ENCODE measurements at regions not wholly inside any gene's neighbourhood (a gene's known extent, or its start where the extent isn't known, plus 50 kb on each side); places are given as distances from the start of the nearest gene placed in this dataset.

DNA sequence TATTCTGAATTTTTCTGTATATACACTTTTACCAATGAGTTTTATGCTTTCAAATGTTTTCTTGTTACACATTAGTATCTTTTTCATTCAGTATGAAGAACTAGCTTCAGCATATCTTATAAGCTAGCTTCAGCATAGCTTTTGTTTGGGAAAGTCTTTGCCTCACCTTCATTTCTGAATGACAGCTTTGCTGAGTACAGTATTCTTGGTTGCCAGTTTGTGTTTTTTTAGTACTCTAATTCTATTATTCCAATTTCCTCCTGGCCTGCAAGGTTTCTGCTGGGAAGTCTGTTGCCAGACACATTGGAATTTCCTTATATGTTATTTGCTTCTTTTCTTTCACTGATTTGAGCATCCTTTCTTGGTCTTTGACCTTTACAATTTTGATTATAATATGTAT lies 278.8 kb downstream of the SPATA18 start:
- Histone ChIP-seq H4K20me1 (replicated peaks; ENCODE audit: control insufficient read depth, extremely low read depth, insufficient read depth, low read length) (no peaks in the 10 kb centered on the region), H3K79me2 (ENCODE audit: control insufficient read depth, insufficient read depth, low read length) (no peaks in the 10 kb centered on the region), H3K36me3 (ENCODE audit: control insufficient read depth in 2 of 2, extremely low read depth in 1 of 2, insufficient read depth in 2 of 2, low read length in 2 of 2) (no peaks in the 10 kb centered on the region), H3K27me3 (ENCODE audit: control insufficient read depth in 2 of 2, insufficient read depth in 2 of 2, low read length in 2 of 2) (no peaks in the 10 kb centered on the region), H3K4me2 (ENCODE audit: insufficient read depth, low read length) (no peak overlapping the region), H3K4me1 (ENCODE audit: control insufficient read depth, extremely low read depth, insufficient read depth, low read length) (no peaks in the 10 kb centered on the region), H3K9ac (replicated peaks; ENCODE audit: extremely low read depth, insufficient read depth, low read length) (no peak overlapping the region), H3K9me1 (replicated peaks; ENCODE audit: control insufficient read depth, extremely low read depth, insufficient read depth, low read length) (no peaks in the 10 kb centered on the region), H3K4me3 (replicated peaks in 1 of 3; ENCODE audit: insufficient read depth in 1 of 3, low read depth in 1 of 3, low read length in 3 of 3) (no peak overlapping the region), H3K27ac (ENCODE audit: insufficient read depth, low read depth, low read length) (no peak overlapping the region), H2AFZ (ENCODE audit: low read depth, low read length) (no peak overlapping the region), H3K9me3 (replicated peaks; ENCODE audit: control insufficient read depth, insufficient read depth, low read length) (no peaks in the 10 kb centered on the region)
- intact Hi-C loops (cut with micrococcal nuclease): no loop called here
- CTCF ChIA-PET: no interaction called here
- TF ChIP-seq EZH2 (IDR thresholded peaks at IDR 0.05; ENCODE audit: borderline replicate concordance, low read depth, low read length, severe bottlenecking) (no peak), MYC (IDR thresholded peaks at IDR 0.05; ENCODE audit: low read depth, low read length) (no peak), POLR2A (IDR thresholded peaks at IDR 0.05; ENCODE audit: low read depth, low read length) (no peak), FOS (IDR thresholded peaks at IDR 0.05; ENCODE audit: borderline replicate concordance, insufficient read depth, low read length) (no peak), JUN (IDR thresholded peaks at IDR 0.05; ENCODE audit: borderline replicate concordance, insufficient read depth, insufficient read length, low read depth) (no peak), GATA2 (IDR thresholded peaks at IDR 0.05; ENCODE audit: insufficient read depth, insufficient read length, low read depth, low read length) (no peak), POLR2AphosphoS5 (IDR thresholded peaks at IDR 0.05; ENCODE audit: insufficient read depth, low read depth, low read length) (no peak)
- TF ChIP-seq, protein P1, sequence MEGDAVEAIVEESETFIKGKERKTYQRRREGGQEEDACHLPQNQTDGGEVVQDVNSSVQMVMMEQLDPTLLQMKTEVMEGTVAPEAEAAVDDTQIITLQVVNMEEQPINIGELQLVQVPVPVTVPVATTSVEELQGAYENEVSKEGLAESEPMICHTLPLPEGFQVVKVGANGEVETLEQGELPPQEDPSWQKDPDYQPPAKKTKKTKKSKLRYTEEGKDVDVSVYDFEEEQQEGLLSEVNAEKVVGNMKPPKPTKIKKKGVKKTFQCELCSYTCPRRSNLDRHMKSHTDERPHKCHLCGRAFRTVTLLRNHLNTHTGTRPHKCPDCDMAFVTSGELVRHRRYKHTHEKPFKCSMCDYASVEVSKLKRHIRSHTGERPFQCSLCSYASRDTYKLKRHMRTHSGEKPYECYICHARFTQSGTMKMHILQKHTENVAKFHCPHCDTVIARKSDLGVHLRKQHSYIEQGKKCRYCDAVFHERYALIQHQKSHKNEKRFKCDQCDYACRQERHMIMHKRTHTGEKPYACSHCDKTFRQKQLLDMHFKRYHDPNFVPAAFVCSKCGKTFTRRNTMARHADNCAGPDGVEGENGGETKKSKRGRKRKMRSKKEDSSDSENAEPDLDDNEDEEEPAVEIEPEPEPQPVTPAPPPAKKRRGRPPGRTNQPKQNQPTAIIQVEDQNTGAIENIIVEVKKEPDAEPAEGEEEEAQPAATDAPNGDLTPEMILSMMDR (IDR thresholded peaks at IDR 0.05; ENCODE audit: extremely low read depth in 1 of 2, insufficient read depth in 1 of 2, low read depth in 1 of 2, low read length in 2 of 2): no peak
- TF ChIP-seq, protein P2, sequence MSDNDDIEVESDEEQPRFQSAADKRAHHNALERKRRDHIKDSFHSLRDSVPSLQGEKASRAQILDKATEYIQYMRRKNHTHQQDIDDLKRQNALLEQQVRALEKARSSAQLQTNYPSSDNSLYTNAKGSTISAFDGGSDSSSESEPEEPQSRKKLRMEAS (IDR thresholded peaks at IDR 0.05; ENCODE audit: insufficient read depth, insufficient read length): no peak
- POLR2A ChIA-PET: no interaction called here
- DNase-seq (ENCODE audit: low read depth, low spot score) (no peak), FAIRE-seq (no peak)
- dilution Hi-C loops (cut with MboI; ENCODE audit: extremely low pct_ligation_motif_present, low sequenced_read_pairs): no loop called here
- BruUV-seq (replicated peaks): no TSS peak
